ENCODE measurements at regions not wholly inside any gene's neighbourhood (a gene's known extent, or its start where the extent isn't known, plus 50 kb on each side); places are given as distances from the start of the nearest gene placed in this dataset.

GRCh38 chr2:56444339-56444738 is 260.5 kb downstream of the CCDC85A start:
- Histone ChIP-seq H3K4me1 (replicated peaks in 1 of 2) (no peaks in the 10 kb centered on the region), H3K36me3 (replicated peaks in 1 of 2) (no peaks in the 10 kb centered on the region), H3K4me3 (no peak overlapping the region), H3K27me3 (no peaks in the 10 kb centered on the region), H3K9me3 (replicated peaks in 1 of 3) (no peaks in the 10 kb centered on the region), H3K27ac (no peak overlapping the region)
- WGBS, 4 donors = 66 to 82% (median 75%) methylated on average over 3 to 4 of the region's 4 CpGs
- no peak for DNase-seq
- no peak for TF ChIP-seq POLR2A (IDR thresholded peaks at IDR 0.05)
- TF ChIP-seq, protein P1, sequence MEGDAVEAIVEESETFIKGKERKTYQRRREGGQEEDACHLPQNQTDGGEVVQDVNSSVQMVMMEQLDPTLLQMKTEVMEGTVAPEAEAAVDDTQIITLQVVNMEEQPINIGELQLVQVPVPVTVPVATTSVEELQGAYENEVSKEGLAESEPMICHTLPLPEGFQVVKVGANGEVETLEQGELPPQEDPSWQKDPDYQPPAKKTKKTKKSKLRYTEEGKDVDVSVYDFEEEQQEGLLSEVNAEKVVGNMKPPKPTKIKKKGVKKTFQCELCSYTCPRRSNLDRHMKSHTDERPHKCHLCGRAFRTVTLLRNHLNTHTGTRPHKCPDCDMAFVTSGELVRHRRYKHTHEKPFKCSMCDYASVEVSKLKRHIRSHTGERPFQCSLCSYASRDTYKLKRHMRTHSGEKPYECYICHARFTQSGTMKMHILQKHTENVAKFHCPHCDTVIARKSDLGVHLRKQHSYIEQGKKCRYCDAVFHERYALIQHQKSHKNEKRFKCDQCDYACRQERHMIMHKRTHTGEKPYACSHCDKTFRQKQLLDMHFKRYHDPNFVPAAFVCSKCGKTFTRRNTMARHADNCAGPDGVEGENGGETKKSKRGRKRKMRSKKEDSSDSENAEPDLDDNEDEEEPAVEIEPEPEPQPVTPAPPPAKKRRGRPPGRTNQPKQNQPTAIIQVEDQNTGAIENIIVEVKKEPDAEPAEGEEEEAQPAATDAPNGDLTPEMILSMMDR (IDR thresholded peaks at IDR 0.05) = no peak
- intact Hi-C loops (cut with DNase I) = no loop called here

DNA sequence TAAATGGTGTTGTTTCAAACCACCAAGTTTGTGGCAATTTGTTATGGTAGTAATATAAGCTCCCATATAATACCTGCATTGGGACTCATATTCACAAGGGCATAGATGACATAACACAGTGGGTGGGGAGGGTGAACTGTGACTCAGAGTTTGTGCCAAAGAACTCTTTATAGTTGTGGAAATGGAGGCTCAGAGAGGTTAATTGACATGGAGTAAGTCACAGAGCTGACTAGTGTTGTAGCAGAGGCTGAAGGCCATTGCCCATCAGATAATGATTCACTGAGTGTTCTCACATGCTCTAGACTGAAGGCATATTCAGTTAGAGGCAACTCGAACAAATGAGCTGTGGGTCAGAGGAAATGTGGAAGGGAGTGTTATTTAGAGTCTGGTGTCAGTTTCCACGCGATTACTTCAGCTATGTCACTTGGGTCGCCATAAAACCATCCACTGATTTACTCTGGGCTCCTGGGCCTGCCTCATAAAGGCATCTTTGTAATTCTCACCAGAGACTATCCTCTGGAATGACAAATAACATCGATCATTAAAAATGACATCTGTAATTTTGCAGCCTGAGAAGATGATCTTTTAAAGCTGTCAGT is 264.7 kb downstream of the CCDC85A start:
- intact Hi-C loops (cut with DNase I) = no loop called here
- peak overlapping the region in 1 of 4 donors; percentile 4 for H3K4me3 ChIP-seq
- no peak for DNase-seq
- TF ChIP-seq POLR2A (IDR thresholded peaks at IDR 0.05) = no peak
- TF ChIP-seq, protein P1 (IDR thresholded peaks at IDR 0.05) = no peak
- no peaks in the 10 kb centered on the region for H3K27me3 ChIP-seq
- H3K36me3 ChIP-seq (replicated peaks in 1 of 2) = no peaks in the 10 kb centered on the region
- H3K9me3 ChIP-seq (replicated peaks in 1 of 3) = no peaks in the 10 kb centered on the region
- WGBS, 4 donors = 33 to 41% (median 40%) methylated on average over 5 of the region's 5 CpGs
- H3K27ac ChIP-seq = no peak overlapping the region
- H3K4me1 ChIP-seq (replicated peaks in 1 of 2) = no peaks in the 10 kb centered on the region

- Histone ChIP-seq H3K36me3 (replicated peaks in 1 of 2) (no peaks in the 10 kb centered on the region), H3K9me3 (replicated peaks in 1 of 3) (no peaks in the 10 kb centered on the region), H3K27ac (no peak overlapping the region), H3K27me3 (no peaks in the 10 kb centered on the region), H3K4me1 (replicated peaks in 1 of 2) (no peaks in the 10 kb centered on the region), H3K4me3 (peak overlapping the region in 1 of 4 donors; percentile 4)
- 26 to 34% (median 32%) methylated on average over 8 of the region's 8 CpGs for WGBS, 4 donors
- TF ChIP-seq POLR2A (IDR thresholded peaks at IDR 0.05) = no peak
- TF ChIP-seq, protein P1 (IDR thresholded peaks at IDR 0.05) = no peak
- intact Hi-C loops (cut with DNase I) = no loop called here
- no peak for DNase-seq
These were observed 265.2 kb downstream of the CCDC85A start for GRCh38 chr2:56449002-56449431.

DNA sequence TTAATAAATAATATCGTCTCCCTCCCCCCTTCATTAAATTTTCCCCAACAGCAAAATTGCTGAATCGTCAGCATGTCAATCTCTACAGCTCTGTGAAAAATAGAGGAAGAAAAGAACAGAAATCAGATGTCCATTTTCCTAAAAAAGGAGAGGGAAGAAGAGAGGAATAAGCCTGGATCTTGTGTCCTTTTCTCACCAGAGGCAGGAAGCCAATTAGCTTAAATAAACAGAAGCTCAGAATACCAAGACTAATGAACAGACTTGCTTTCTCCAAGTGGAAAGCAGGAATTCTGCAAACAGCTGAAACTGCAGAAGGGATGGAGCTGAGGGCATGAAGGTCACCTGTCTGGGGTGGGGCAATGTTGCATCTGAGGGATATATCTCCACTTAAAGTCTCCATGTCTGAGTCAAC is 265.7 kb downstream of the CCDC85A start:
- no peak overlapping the region for H3K27ac ChIP-seq
- H3K4me3 ChIP-seq = no peak overlapping the region
- no peaks in the 10 kb centered on the region for H3K27me3 ChIP-seq
- TF ChIP-seq POLR2A (IDR thresholded peaks at IDR 0.05) = no peak
- TF ChIP-seq, protein P1 (IDR thresholded peaks at IDR 0.05) = no peak
- H3K4me1 ChIP-seq (replicated peaks in 1 of 2) = no peaks in the 10 kb centered on the region
- no peaks in the 10 kb centered on the region for H3K9me3 ChIP-seq (replicated peaks in 1 of 3)
- intact Hi-C loops (cut with DNase I) = no loop called here
- 41 to 54% (median 46%) methylated on average over 2 of the region's 2 CpGs for WGBS, 4 donors
- no peak for DNase-seq
- no peaks in the 10 kb centered on the region for H3K36me3 ChIP-seq (replicated peaks in 1 of 2)
